Globus pallidus (tissue), 1 donor: ENCODE measurements at regions not wholly inside any gene's neighbourhood (a gene's known extent, or its start where the extent isn't known, plus 50 kb on each side); places are given as distances from the start of the nearest gene placed in this dataset.

Experiments
- DNase-seq: peaks from one replicate; pipeline ENCODE4 v3.0.0-alpha.2; 2015; ENCODE audit warnings: low spot score

DNA sequence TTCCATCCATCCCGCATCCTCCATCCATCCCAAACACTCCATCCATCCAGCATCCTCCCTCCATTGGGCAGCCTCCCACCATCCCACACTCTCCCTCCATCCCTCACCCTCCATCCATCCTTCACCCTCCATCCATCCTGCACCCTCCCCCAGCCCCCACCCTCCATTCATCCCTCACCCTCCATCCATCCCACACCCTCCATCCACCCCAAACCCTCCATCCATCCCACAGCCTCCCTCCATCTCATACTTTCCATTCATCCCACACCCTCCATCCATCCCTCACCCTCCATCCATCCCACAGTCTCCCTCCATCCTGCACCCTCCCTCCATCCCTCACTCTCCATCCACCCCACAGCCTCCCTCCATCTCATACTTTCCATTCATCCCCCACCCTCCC lies 60.4 kb downstream of the FOXI2 start:
- DNase-seq, result no peak

DNA sequence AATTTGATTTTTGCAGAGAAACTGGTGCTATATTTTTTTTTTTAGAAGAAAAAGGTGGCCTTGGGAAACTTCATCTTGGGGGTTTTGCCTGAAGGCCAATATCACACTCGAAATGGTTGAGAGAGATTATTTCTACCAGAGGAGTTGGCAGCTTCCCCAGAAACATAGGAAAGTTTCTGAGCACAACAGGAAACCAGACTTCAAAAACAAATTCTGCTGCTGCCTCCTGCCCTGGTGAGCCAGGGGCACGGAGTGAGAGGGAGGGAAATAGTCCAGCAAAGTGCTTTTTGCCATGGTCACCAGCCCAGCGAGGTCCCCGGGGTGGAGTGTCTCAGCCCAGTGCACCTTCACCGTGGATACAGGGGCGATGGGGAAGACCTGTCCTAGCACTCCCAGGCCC lies 61.1 kb downstream of the FOXI2 start:
- DNase-seq, result no peak

DNA sequence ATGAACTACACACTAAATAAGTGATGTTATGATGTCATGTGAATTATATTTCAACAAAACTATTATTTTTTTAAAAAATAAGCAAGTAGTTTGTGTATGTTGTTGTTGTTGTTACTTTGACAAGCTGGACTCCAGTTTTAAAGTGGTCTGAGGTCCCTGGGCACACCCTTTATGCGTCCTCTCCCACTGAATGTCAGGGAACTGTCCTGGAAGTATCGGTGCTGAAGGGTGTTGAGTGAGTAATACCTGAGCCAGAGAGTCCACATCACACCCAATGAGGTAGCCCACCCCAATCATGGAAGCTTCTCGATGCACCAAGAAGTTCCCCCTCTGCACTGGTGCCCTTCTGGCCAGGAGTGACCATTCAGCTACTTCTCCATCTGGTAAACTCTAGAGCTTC lies 64.3 kb downstream of the FOXI2 start:
- DNase-seq, result no peak

DNA sequence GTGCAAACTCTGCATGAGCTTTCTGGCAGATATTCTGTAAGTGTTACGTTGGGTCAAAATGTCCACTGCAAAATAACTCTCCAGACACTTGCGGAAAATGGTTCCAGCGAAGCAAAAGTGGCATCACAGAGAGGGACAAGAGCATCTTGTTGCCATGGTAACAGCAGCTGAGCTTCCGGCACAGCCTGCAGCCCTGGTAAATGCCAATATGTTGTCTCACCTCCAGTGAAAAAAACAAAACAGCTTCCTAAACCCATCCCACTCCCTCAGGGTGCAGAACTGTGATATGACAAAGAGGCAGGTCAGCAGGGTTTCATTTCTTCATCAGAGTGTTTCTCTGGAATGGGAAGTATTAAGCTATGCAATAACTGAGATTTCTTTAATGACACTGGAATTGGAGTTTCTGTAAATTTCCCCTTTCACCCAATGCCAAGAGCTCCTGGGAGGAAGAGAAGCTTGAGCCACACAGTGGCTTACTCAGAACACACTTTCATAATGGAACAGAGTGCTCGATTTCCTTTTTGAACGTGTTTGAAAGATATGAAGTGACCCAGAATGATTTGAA lies 65.6 kb downstream of the FOXI2 start:
- no peak for DNase-seq

DNA sequence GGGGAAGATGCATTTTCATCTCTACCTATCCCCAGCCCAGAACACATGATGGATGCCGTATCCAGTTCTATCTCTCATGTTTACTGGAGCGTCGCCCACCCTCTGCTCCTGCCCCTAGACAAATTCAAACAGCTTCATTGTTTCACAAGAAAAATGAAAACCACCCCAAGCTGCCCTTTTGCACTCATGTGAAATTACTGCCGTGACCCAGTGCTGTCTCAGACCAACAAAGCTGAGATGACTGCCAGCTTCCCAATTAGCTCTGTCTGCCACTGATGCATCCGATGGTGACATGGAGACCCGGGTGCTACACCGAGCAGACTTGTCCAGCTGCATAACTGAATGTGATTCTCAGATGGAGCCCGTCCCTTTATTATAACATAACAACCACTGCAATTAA lies 67.7 kb downstream of the FOXI2 start:
- DNase-seq, result no peak

DNA sequence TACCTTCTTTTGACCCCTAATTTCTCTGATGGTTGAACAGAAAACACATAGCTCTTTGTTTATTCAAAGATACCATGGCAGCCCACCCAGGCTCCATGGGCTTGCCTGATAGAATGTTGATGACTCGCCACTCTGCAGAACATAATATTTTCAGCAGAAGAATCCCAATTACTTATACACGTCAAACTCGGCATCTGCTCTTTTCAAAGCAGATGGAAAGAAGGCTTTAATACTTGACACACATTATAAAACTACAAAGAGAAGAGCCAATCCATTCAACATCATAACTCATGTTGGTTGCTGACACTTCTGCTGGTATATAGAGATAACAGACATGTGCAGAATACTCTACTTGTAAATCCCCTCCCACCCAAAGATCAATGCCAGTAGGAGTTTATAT lies 69.0 kb downstream of the FOXI2 start:
- DNase-seq, result no peak

GRCh38 chr10:127812041-127812440 lies 75.1 kb downstream of the FOXI2 start:
- DNase-seq, result no peak

- peak; percentile 37 for DNase-seq
Observed at GRCh38 chr10:127813290-127813689, 76.3 kb downstream of the FOXI2 start.

GRCh38 chr10:127815147-127815546 lies 77.6 kb downstream of the CLRN3 start:
- DNase-seq, result no peak

GRCh38 chr10:127824826-127825225 lies 67.9 kb downstream of the CLRN3 start:
- DNase-seq, result no peak

DNA sequence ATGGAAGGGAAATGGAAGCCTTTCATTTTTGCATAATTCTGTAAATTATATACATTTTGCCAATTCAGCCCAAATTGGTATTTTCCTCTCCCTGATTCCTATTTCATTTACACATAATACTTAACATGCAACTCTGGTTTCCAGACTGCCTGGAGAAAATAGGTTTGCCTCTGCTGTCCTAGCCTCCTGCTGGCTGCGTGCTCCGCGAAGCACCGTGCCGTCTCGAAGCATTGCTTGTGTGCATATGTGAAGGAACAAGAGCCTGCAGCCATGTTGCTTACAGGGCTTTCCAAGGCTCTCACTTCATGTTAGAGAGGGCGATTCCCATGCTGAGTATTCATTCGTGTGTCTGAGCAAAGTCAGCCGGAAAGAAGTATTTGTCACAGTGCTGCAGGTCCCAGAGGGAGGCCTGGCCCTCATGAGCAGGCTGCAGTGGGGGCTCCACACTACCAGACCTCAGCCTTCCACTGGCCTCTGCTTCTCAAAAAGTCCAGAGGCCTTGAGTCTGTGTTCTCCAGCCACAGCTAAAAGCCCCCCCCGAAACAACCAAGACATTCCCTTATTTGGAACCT lies 66.5 kb downstream of the CLRN3 start:
- DNase-seq, result no peak

GRCh38 chr10:127827354-127828140 lies 65.2 kb downstream of the CLRN3 start:
- DNase-seq, result no peak
